Parathyroid adenoma (tissue), 2 donors: ENCODE measurements at regions not wholly inside any gene's neighbourhood (a gene's known extent, or its start where the extent isn't known, plus 50 kb on each side); places are given as distances from the start of the nearest gene placed in this dataset.

Experiments
- H2AFZ ChIP-seq: fragments of 300-600 bp; sonication (generic); one replicate; pipeline ENCODE4 v1.7.0; 2017; ENCODE audit warnings: antibody characterized with exemption, mild to moderate bottlenecking
- H3K27ac ChIP-seq: fragments of 300-600 bp; sonication (generic); one replicate; pipeline ENCODE4 v1.7.0; 2017
- H3K27me3 ChIP-seq: fragments of 300-600 bp; sonication (generic); one replicate; pipeline ENCODE4 v1.7.0; 2017; ENCODE audit warnings: low read length; ENCODE audit not compliant: control insufficient read depth, insufficient read depth
- H3K36me3 ChIP-seq: fragments of 300-600 bp; sonication (generic); one replicate; pipeline ENCODE4 v1.7.0; 2017; ENCODE audit warnings: low read length; ENCODE audit not compliant: control insufficient read depth, insufficient read depth
- H3K4me1 ChIP-seq: fragments of 300-600 bp; sonication (generic); one replicate; pipeline ENCODE4 v1.7.0; 2017; ENCODE audit warnings: control low read depth
- H3K4me2 ChIP-seq: fragments of 300-600 bp; sonication (generic); one replicate; pipeline ENCODE4 v1.7.0; 2017; ENCODE audit warnings: low read length
- H3K4me3 ChIP-seq: fragments of 300-600 bp; sonication (generic); one replicate; pipeline ENCODE4 v1.7.0; 2017; ENCODE audit warnings: low read depth, low read length
- H3K79me2 ChIP-seq: fragments of 300-600 bp; sonication (generic); one replicate; pipeline ENCODE4 v1.7.0; 2017; ENCODE audit warnings: control low read depth
- H3K9ac ChIP-seq: fragments of 300-600 bp; sonication (generic); one replicate; pipeline ENCODE4 v1.7.0; 2017; ENCODE audit warnings: mild to moderate bottlenecking
- H3K9me3 ChIP-seq: fragments of 300-600 bp; sonication (generic); one replicate; pipeline ENCODE4 v1.7.0; 2017; ENCODE audit warnings: low read length; ENCODE audit not compliant: control insufficient read depth
- CTCF ChIP-seq: fragments of 300-600 bp; sonication (generic); IDR thresholded peaks from one replicate; pipeline ENCODE4 v1.7.0; 2017; ENCODE audit warnings: antibody characterized with exemption, mild to moderate bottlenecking
- donor health status: primary hyperparathyroidism.

GRCh38 chr7:136693166-136694119, 175.0 kb upstream of the CHRM2 start:
- H3K9ac ChIP-seq = no peak overlapping the region

GRCh38 chr7:136692221-136692620, 176.2 kb upstream of the CHRM2 start:
- no peaks in the 10 kb centered on the region for H3K9me3 ChIP-seq
- no peak overlapping the region for H3K4me3 ChIP-seq
- no peaks in the 10 kb centered on the region for H3K4me1 ChIP-seq
- no peaks in the 10 kb centered on the region for H3K79me2 ChIP-seq
- no peak overlapping the region for H2AFZ ChIP-seq
- no peaks in the 10 kb centered on the region for H3K36me3 ChIP-seq
- no peak for TF ChIP-seq CTCF
- H3K4me2 ChIP-seq = no peak overlapping the region
- H3K27ac ChIP-seq = no peak overlapping the region
- no peaks in the 10 kb centered on the region for H3K27me3 ChIP-seq
- H3K9ac ChIP-seq = no peak overlapping the region

More at GRCh38 chr7:136693166-136694119, 175.0 kb upstream of the CHRM2 start:
- no peaks in the 10 kb centered on the region for H3K9me3 ChIP-seq
- no peak for TF ChIP-seq CTCF
- no peak overlapping the region for H3K27ac ChIP-seq
- H2AFZ ChIP-seq = no peak overlapping the region
- no peaks in the 10 kb centered on the region for H3K36me3 ChIP-seq
- H3K4me3 ChIP-seq = no peak overlapping the region
- H3K79me2 ChIP-seq = no peaks in the 10 kb centered on the region
- no peaks in the 10 kb centered on the region for H3K4me1 ChIP-seq
- no peak overlapping the region for H3K4me2 ChIP-seq
- H3K27me3 ChIP-seq = no peaks in the 10 kb centered on the region

- no peaks in the 10 kb centered on the region for H3K79me2 ChIP-seq
- H3K4me3 ChIP-seq = no peak overlapping the region
- H3K36me3 ChIP-seq = no peaks in the 10 kb centered on the region
- no peaks in the 10 kb centered on the region for H3K4me1 ChIP-seq
- no peak overlapping the region for H3K9ac ChIP-seq
- H3K4me2 ChIP-seq = no peak overlapping the region
- no peak overlapping the region for H3K27ac ChIP-seq
- H2AFZ ChIP-seq = no peak overlapping the region
- no peaks in the 10 kb centered on the region for H3K27me3 ChIP-seq
- H3K9me3 ChIP-seq = no peaks in the 10 kb centered on the region
- TF ChIP-seq CTCF = no peak
Measured at GRCh38 chr7:136688601-136689000, 179.9 kb upstream of the CHRM2 start.

GRCh38 chr7:136687693-136688322, 180.6 kb upstream of the CHRM2 start:
- Histone ChIP-seq H3K4me3 (no peak overlapping the region), H3K9me3 (no peaks in the 10 kb centered on the region), H3K79me2 (no peaks in the 10 kb centered on the region), H3K9ac (no peak overlapping the region), H3K27ac (no peak overlapping the region), H3K27me3 (no peaks in the 10 kb centered on the region), H3K36me3 (no peaks in the 10 kb centered on the region), H2AFZ (no peak overlapping the region), H3K4me2 (no peak overlapping the region), H3K4me1 (no peaks in the 10 kb centered on the region)
- TF ChIP-seq CTCF = peak; percentile 41
